Endothelial cell of umbilical vein (primary cell): ENCODE measurements at regions not wholly inside any gene's neighbourhood (a gene's known extent, or its start where the extent isn't known, plus 50 kb on each side); places are given as distances from the start of the nearest gene placed in this dataset.

Source experiments
- BruUV-seq: library from RNA; stranded (reverse); fragments of 400-500 nt; replicated peaks from 2 replicates; lab custom pipeline; 2021; lab: Mats Ljungman, UMichigan
- CTCF ChIA-PET: fragments of 300-600, 350-600 bp; sonication (Branson Sonifier 250); formaldehyde crosslinking; loops from one replicate; lab custom pipeline; 2021; ENCODE audit warnings: antibody characterized with exemption, inconsistent platforms; lab: Charles Lee
- POLR2A ChIA-PET: fragments of 300-600, 350-600 bp; sonication (Branson Sonifier 250); formaldehyde crosslinking; loops from one replicate; lab custom pipeline; 2021; ENCODE audit warnings: antibody characterized with exemption, inconsistent platforms; lab: Charles Lee
- DNase-seq: peaks from one replicate; pipeline ENCODE4 v3.0.0-alpha.2; 2011; ENCODE audit warnings: low read depth, low spot score
- FAIRE-seq: peaks from 2 replicates; lab custom pipeline; 2011; peaks lifted over from hg19 to GRCh38; lab: Jason Lieb, UNC
- H2AFZ ChIP-seq: 2 replicates; pipeline ENCODE4 v1.6.0; 2012; ENCODE audit warnings: low read depth, low read length, control low read depth, inconsistent platforms
- H3K27ac ChIP-seq: 2 replicates; pipeline ENCODE4 v1.5.1; 2011; ENCODE audit warnings: low read depth, mild to moderate bottlenecking, control low read depth, low read length, moderate library complexity; ENCODE audit not compliant: insufficient read depth
- H3K27me3 ChIP-seq, 2 experiments: 2 replicates each; pipeline versions ENCODE4 v1.6.0 to v1.6.1; 2011; ENCODE audit warnings: low read length in 2 of 2, mixed read lengths in 1 of 2; ENCODE audit not compliant: control insufficient read depth in 2 of 2, insufficient read depth in 2 of 2
- H3K36me3 ChIP-seq, 2 experiments: 2 replicates in 1 of 2; 3 replicates in 1 of 2; pipeline ENCODE4 v1.5.1; 2011; ENCODE audit warnings: low read length in 2 of 2, mild to moderate bottlenecking in 1 of 2, moderate library complexity in 1 of 2; ENCODE audit not compliant: control insufficient read depth in 2 of 2, insufficient read depth in 2 of 2; ENCODE audit errors: extremely low read depth in 1 of 2
- H3K4me1 ChIP-seq: 3 replicates; pipeline ENCODE4 v1.5.1; 2011; ENCODE audit warnings: mild to moderate bottlenecking, low read length; ENCODE audit not compliant: control insufficient read depth, insufficient read depth; ENCODE audit errors: extremely low read depth
- H3K4me2 ChIP-seq: 2 replicates; pipeline ENCODE4 v1.6.1; 2011; ENCODE audit warnings: low read length, control low read depth, mixed read lengths; ENCODE audit not compliant: insufficient read depth
- H3K4me3 ChIP-seq, 3 experiments: fragments of 200-600 bp in 1 of 3; sonication (generic), shearing (Covaris generic) in 1 of 3; replicated peaks in 1 of 3; 2 replicates each; pipeline ENCODE4 v1.5.1; 2011 to 2016; ENCODE audit warnings: control low read depth in 3 of 3, low read length in 3 of 3, mild to moderate bottlenecking in 2 of 3, inconsistent platforms in 1 of 3, low read depth in 1 of 3, moderate library complexity in 1 of 3; ENCODE audit not compliant: insufficient read depth in 1 of 3
- H3K79me2 ChIP-seq: 2 replicates; pipeline ENCODE4 v1.6.0; 2012; ENCODE audit warnings: low read length, inconsistent platforms; ENCODE audit not compliant: control insufficient read depth, insufficient read depth
- H3K9ac ChIP-seq: replicated peaks from 2 replicates; pipeline ENCODE3; 2011; ENCODE audit warnings: low read length, control low read depth; ENCODE audit not compliant: insufficient read depth; ENCODE audit errors: extremely low read depth
- H3K9me1 ChIP-seq: replicated peaks from 3 replicates; pipeline ENCODE4 v1.6.0; 2011; ENCODE audit warnings: mild to moderate bottlenecking, low read length; ENCODE audit not compliant: control insufficient read depth, insufficient read depth; ENCODE audit errors: extremely low read depth
- H3K9me3 ChIP-seq: replicated peaks from 2 replicates; pipeline ENCODE4 v1.5.1; 2012; ENCODE audit warnings: low read length, inconsistent platforms; ENCODE audit not compliant: control insufficient read depth, insufficient read depth
- H4K20me1 ChIP-seq: replicated peaks from 2 replicates; pipeline ENCODE3; 2011; ENCODE audit warnings: mild to moderate bottlenecking, low read length; ENCODE audit not compliant: control insufficient read depth, insufficient read depth; ENCODE audit errors: extremely low read depth
- EZH2 ChIP-seq: IDR thresholded peaks from 2 replicates; pipeline ENCODE4 v1.6.1; 2012; ENCODE audit warnings: borderline replicate concordance, low read depth, mild to moderate bottlenecking, moderate library complexity, low read length, inconsistent platforms; ENCODE audit not compliant: severe bottlenecking
- FOS ChIP-seq: IDR thresholded peaks from 2 replicates; pipeline ENCODE4 v1.6.1; 2011; ENCODE audit warnings: mild to moderate bottlenecking, low read length, moderate library complexity, borderline replicate concordance; ENCODE audit not compliant: insufficient read depth
- GATA2 ChIP-seq: IDR thresholded peaks from 2 replicates; pipeline ENCODE4 v1.7.0; 2011; ENCODE audit warnings: low read depth, mild to moderate bottlenecking, moderate library complexity, mixed read lengths, low read length; ENCODE audit not compliant: insufficient read length, insufficient read depth
- JUN ChIP-seq: IDR thresholded peaks from 2 replicates; pipeline ENCODE4 v1.6.1; 2011; ENCODE audit warnings: borderline replicate concordance, low read depth; ENCODE audit not compliant: insufficient read length, insufficient read depth
- MYC ChIP-seq: IDR thresholded peaks from one replicate; pipeline ENCODE4 v1.6.1; 2011; ENCODE audit warnings: mild to moderate bottlenecking, low read depth, low read length
- POLR2A ChIP-seq: IDR thresholded peaks from 2 replicates; pipeline ENCODE4 v1.6.1; 2012; ENCODE audit warnings: low read depth, mild to moderate bottlenecking, control low read depth, low read length
- POLR2AphosphoS5 ChIP-seq: IDR thresholded peaks from 2 replicates; pipeline ENCODE4 v1.6.1; 2012; ENCODE audit warnings: low read depth, mild to moderate bottlenecking, control low read depth, low read length, moderate library complexity; ENCODE audit not compliant: insufficient read depth
- dilution Hi-C: fragments of 300-500 bp; cut with MboI; formaldehyde crosslinking; loops from one replicate; pipeline ENCODE4 v1.15.0; 2019; ENCODE audit warnings: low sequenced_read_pairs; ENCODE audit not compliant: extremely low pct_ligation_motif_present
- intact Hi-C: fragments of 100-400 bp; cut with micrococcal nuclease; formaldehyde crosslinking; loops from one replicate; pipeline ENCODE4 v1.10.0; 2022
- TF ChIP-seq, protein P1 (sequence below), 2 donors: IDR thresholded peaks; 1 replicate in 1 of 2; 2 replicates in 1 of 2; pipeline ENCODE4 v1.5.1; 2011; ENCODE audit warnings: low read length in 2 of 2, mild to moderate bottlenecking in 2 of 2, moderate library complexity in 2 of 2, control low read depth in 1 of 2, inconsistent platforms in 1 of 2, low read depth in 1 of 2; ENCODE audit not compliant: insufficient read depth in 1 of 2; ENCODE audit errors: extremely low read depth in 1 of 2
- TF ChIP-seq, protein P2 (sequence below): IDR thresholded peaks from 2 replicates; pipeline ENCODE4 v1.6.1; 2011; ENCODE audit not compliant: insufficient read depth, insufficient read length

DNA sequence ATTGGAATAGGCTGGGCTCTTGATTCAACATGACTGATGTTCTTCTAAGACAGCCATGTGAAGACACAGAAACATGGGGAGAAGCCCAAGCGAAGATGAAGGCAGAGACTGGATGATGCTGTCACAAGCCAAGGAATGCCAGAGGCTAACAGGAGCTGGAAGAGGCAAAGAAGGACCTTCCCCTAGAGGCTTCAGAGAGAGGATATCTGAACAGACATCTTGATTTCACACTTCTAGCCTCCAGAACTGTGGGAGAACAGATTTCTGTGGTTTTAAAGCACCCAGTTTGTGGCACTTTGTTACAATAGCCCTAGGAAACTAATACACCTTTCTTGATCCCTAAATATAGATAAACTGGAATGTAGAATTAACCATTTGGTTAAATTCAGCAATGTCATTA lies 127.0 kb downstream of the EDN1 start:
- DNase-seq, result no peak
- H3K9me3 ChIP-seq, result no peaks in the 10 kb centered on the region
- H3K27me3 ChIP-seq, result no peaks in the 10 kb centered on the region
- ChIA-PET CTCF (interaction anchor here (0.6 kb wide), 1 partner anchor 783 kb away, joined by 3 read pairs; no protein-coding TSS in a partner anchor), POLR2A (interaction anchor here (0.6 kb wide), 1 partner anchor 65 kb away, joined by 5 read pairs; no protein-coding TSS in a partner anchor)
- intact Hi-C loops, result no loop called here
- dilution Hi-C loops, result no loop called here
- H3K36me3 ChIP-seq, result no peaks in the 10 kb centered on the region
- no peaks in the 10 kb centered on the region for H3K79me2 ChIP-seq
- peaks cover 2% of the 10 kb centered on the region for H3K4me1 ChIP-seq
- H3K4me2 ChIP-seq, result no peak overlapping the region
- H2AFZ ChIP-seq, result no peak overlapping the region
- H3K9ac ChIP-seq, result no peak overlapping the region
- no TSS peak for BruUV-seq
- H3K9me1 ChIP-seq, result no peaks in the 10 kb centered on the region
- no peak for FAIRE-seq
- H3K27ac ChIP-seq, result no peak overlapping the region
- TF ChIP-seq MYC (no peak), FOS (no peak), EZH2 (no peak)
- TF ChIP-seq, protein P1, sequence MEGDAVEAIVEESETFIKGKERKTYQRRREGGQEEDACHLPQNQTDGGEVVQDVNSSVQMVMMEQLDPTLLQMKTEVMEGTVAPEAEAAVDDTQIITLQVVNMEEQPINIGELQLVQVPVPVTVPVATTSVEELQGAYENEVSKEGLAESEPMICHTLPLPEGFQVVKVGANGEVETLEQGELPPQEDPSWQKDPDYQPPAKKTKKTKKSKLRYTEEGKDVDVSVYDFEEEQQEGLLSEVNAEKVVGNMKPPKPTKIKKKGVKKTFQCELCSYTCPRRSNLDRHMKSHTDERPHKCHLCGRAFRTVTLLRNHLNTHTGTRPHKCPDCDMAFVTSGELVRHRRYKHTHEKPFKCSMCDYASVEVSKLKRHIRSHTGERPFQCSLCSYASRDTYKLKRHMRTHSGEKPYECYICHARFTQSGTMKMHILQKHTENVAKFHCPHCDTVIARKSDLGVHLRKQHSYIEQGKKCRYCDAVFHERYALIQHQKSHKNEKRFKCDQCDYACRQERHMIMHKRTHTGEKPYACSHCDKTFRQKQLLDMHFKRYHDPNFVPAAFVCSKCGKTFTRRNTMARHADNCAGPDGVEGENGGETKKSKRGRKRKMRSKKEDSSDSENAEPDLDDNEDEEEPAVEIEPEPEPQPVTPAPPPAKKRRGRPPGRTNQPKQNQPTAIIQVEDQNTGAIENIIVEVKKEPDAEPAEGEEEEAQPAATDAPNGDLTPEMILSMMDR (IDR thresholded peaks at IDR 0.05; ENCODE audit: extremely low read depth in 1 of 2, insufficient read depth in 1 of 2, low read depth in 1 of 2, low read length in 2 of 2), result no peak
- H3K4me3 ChIP-seq, result no peak overlapping the region
- no peaks in the 10 kb centered on the region for H4K20me1 ChIP-seq

DNA sequence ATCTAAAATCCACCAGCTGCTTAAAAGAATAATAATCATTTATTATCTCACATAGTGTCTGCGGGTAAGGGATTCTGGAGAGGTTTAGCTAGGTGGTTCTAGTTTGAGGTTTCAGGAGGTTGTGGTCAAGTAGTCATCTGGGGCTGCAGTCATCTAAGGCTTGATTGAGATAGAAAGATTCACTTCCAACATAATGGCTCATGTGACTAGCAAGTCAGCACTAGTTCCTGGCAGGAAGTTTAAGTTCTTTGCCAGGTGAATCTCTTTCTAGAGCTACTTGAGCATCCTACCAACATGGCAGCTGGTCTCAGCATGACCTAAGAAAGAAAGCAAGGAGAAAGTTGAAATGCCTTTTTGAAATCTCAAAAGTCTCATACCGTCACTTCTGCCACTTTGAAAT lies 128.8 kb downstream of the EDN1 start:
- Histone ChIP-seq H3K9me1 (no peaks in the 10 kb centered on the region), H2AFZ (no peak overlapping the region), H3K4me2 (no peak overlapping the region), H3K4me3 (no peak overlapping the region), H3K27me3 (no peaks in the 10 kb centered on the region), H3K4me1 (peaks cover 2% of the 10 kb centered on the region), H3K36me3 (no peaks in the 10 kb centered on the region), H3K9me3 (no peaks in the 10 kb centered on the region), H3K9ac (no peak overlapping the region), H3K27ac (no peak overlapping the region), H4K20me1 (no peaks in the 10 kb centered on the region), H3K79me2 (no peaks in the 10 kb centered on the region)
- TF ChIP-seq, protein P2, sequence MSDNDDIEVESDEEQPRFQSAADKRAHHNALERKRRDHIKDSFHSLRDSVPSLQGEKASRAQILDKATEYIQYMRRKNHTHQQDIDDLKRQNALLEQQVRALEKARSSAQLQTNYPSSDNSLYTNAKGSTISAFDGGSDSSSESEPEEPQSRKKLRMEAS, result no peak
- TF ChIP-seq EZH2 (no peak), FOS (no peak), POLR2AphosphoS5 (no peak), JUN (no peak), GATA2 (no peak), POLR2A (no peak), MYC (no peak)
- TF ChIP-seq, protein P1 (IDR thresholded peaks at IDR 0.05; ENCODE audit: extremely low read depth in 1 of 2, insufficient read depth in 1 of 2, low read depth in 1 of 2, low read length in 2 of 2), result no peak
- BruUV-seq, result no TSS peak
- no peak for DNase-seq
- dilution Hi-C loops, result no loop called here
- intact Hi-C loops, result no loop called here
- ChIA-PET POLR2A (no interaction called here), CTCF (no interaction called here)
- no peak for FAIRE-seq
